HG03439 (cell line): ENCODE measurements at regions not wholly inside any gene's neighbourhood (a gene's known extent, or its start where the extent isn't known, plus 50 kb on each side); places are given as distances from the start of the nearest gene placed in this dataset.

Experiments
- ATAC-seq: cut with Tn5 transposase; IDR thresholded peaks from one replicate; pipeline ENCODE4 v1.9.1; 2021; ENCODE audit warnings: mild to moderate bottlenecking, moderate library complexity; ENCODE audit not compliant: unreplicated experiment

DNA sequence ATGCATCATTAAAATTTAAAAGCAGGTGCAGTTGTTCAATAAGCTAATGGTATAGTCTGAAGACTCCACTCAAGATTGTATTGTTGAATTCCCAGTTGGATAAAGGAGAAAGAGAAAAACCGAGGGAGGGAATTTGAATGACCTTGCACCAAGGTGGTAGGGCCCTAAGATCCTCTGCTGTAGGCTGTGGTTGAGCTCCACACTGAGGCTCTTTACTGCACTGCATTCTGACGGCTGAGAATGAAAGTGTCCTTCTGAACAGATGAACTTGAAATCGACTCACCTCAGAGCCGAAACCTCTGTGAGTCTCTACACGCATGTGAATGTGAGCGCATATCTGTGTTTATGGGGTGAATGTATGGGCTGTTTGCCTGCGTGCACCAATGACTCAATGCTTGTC, 388.9 kb upstream of the DACH1 start:
- ATAC-seq = no peak

DNA sequence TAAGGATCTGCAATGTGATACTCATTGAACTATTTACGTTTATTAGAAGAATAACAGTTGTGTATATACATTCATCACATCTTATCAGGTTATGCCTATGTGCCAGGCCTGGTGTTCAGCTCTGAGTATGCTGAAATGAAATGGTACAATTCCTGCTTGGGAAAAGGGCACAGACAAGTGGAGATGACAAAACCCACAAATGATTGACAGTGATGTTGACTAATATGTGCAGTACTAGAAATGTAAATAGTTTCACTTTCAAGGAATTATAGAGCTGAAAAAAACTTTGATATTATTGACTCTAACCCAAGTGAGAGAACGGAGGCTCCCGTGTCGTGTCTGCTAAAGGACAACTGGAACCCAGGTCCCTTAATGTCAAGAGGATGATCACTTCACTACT, 386.8 kb upstream of the DACH1 start:
- ATAC-seq = no peak

DNA sequence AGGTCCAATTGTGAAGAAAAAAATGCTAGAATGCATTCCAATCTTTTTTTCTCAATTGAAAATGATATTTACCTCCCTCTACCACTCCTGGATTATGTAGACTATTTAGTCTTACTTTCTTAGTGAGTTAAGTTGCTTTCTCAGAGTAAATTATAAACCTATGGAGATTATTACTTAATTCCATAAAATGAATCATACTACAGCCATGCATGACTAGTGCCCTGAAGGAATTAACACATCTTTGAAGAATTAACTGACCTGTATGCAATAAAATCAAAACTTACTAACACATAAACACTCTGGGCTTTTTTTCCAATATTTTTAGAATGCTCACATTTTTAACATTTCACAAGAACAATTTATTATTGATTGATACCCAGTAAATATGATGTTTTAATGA, 379.4 kb upstream of the DACH1 start:
- ATAC-seq = no peak

DNA sequence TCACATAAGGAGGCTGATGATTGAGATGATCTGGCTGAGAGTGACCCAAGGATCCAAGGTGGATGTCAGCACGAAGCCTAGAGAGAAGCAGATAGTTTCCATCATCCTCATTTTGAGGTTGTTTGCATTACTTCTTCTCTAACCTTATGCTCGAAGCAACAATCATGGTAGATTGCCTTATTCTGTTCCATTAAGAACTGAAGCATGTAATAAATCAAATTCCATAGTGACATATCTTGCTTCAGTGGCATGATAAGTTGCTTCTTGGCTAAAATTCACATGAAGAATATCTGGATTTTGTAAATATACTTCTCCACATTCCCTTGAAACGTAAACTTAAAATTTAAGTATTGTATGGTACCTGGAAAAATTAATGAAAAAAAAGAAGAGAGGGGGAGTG, 377.8 kb upstream of the DACH1 start:
- no peak for ATAC-seq

DNA sequence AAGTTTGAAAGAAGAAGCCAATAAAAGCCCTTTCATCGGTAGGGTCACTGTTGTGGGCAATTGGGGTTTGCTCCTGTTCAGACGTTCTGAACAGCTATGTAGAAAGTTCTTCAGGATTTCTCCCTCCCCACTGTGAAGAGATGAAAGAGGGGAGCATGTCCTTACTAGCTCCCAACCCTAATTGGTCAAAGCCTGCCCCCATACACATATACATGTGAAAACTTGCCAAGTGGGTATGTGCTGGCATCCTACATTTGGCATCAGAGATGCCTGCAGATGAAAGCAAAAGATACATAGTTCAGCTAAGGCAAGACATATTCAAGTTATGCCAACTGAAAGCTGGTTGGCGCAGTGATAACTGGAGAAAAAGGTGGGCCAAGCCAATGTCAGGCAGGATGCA, 363.1 kb upstream of the DACH1 start:
- ATAC-seq = no peak

DNA sequence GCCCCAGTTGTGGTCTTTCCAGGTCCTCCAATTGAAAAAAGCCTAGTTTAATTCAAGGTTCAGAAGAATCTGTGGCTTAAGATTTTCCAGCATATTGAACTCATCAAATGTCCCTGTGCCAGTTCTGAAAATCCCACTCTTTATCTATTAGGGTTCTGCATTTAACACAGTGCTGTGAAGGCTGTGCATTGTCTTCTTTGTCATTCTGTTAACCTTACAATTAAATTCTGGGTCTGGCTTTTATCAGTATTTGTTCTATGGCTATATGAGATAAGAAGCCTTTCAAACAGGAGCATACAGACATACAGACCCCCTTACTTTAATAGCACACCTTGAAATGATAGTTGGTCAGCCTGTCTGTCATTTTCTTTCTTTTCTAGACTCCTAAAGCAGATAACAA, 362.1 kb upstream of the DACH1 start:
- ATAC-seq = no peak

DNA sequence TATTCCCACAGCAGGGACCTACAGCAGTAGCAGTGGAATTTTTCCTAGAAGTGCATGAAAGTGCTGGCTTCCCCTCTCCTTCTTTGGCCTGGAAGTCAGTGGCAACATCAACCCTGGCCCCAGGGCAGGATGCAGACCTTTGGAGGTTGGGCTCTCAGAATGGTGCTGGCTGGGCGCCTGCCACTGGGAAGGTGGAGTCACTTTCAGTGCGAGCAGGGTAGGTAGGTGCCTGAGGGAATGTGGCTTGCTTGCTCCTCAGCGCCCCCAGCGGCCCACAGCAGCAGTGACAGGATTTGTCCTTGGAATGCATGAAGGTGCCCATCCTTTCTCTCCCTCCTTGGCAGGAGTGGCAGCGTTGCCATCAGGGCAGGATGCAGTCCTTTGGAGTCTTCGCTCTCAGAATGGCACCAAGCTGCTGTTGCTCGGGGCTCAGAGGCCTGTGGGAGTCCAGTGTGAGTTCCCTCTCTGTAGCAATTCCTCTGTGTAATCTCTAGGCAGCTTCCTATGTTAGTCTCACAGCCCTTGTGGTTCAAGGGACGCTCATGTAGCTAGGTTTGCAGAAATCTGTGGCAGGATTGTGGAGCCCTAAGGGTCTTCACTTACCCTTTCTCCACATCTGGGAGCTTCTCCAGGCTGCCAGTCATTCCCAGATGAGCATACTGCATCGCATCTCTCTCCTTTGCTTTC, 354.4 kb upstream of the DACH1 start:
- ATAC-seq = no peak

DNA sequence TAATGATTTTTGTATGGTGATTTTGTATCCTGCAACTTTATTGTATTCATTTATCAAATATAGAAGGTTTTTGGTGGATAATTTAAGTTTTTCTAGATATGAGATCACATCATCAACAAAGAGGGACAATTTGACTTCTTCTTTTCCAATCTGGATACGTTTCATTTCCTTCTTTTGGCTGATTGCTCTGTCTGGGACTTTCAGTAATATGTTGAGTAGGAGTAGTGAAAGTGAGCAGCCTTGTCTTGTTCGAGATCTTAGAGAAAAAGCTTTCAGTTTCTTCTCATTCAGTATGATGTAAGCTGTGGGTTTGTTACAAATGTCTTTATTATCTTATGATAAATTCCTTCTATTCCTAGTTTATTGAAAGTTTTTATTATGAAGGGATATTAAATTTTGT, 352.0 kb upstream of the DACH1 start:
- peak; percentile 82 for ATAC-seq

DNA sequence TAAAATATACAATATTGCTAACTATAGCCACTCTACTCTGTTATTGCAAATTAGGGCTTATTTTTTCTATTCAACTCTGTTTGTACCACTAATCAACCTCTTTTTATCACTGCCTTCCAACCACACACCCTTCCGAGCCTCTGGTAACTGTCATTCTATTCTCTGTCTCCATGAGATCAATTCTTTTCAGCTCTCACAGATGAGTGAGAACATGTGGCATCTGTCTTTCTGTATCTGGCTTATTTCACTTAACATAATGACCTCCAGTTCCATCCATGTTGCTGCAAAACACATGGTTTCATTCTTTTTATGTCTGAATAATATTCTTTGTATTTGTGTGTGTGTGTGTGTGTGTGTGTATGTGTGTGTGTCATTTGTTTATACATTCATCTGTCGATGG, 350.1 kb upstream of the DACH1 start:
- no peak for ATAC-seq

DNA sequence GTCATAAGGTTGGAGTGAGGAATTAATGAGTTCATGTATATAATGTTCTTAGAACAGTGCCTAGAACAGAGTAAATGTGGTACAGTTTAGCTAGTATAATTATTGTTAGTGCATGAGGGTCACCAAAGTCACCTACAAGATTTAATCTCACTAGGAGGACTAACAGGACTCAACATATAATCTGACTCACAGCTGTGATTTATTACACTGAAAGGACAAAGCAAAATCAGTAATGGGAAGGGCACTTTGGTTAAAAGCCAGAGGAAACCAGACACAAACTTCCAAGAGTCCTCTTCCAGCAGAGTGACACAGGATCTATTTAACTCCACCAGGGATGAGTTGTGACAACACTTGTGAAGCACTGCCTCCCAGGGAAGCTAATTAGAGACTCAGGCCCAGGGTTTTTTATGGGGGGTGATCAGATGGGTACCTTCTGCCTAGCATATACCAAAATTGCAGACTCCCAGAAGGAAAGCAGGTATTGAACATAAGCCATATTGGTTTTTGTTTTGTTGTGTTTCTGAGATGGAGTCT, 341.2 kb upstream of the DACH1 start:
- ATAC-seq = no peak

DNA sequence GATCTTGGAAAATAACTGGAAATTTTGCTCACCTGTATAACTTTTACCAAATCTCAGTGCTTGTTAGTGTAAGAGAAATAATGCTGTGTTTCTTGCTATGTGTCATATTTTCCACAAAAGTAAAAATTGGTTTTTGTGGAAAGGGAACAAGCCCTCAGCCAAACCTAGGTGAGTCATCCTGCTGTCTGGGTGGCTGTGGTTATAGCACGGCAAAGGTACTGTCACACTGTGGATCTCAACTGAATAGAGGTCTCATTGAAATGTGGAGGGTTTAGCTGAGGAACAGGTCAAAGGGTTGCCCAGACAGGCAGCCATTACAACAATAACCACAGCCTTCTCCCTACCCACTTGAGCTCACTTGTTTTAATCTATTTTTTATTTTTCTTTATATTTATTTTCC, 338.8 kb upstream of the DACH1 start:
- ATAC-seq = no peak

DNA sequence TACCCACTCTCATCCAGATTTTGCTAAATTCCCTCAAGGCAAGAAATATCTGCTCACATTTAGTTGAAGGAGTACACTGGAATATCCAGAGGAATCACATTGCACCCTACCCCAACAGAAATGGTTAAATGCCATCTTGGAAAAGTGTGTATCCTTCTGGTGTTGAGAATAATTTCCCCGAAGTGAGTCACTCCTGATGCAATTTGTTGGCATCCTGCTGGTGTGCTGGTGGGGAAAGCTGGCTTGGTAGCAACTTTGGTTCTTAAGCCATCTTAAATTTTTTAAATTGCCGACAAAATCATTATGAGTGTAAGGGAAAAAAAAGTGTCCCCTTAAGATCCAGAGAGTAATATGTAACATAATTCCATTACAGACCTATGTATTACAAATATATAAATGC, 337.3 kb upstream of the DACH1 start:
- no peak for ATAC-seq

DNA sequence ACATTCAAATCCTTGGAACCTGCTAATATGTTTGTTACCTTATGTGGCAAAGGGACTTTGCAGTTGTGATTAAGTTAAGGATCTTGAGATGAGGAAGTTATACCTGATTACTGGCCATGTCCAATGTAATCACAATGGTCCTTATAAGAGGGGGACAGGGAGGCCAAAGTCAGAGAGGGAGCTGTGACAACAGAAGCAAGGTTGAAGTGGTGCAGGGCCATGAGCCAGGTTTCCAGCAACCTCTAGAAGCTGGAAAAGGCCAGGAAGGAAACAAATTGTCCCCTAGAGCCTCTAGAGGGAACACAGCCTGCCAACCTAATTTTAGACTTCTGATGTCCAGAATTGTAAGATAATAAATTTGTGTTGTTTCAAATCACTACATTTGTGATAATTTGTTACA, 334.7 kb upstream of the DACH1 start:
- ATAC-seq = no peak

DNA sequence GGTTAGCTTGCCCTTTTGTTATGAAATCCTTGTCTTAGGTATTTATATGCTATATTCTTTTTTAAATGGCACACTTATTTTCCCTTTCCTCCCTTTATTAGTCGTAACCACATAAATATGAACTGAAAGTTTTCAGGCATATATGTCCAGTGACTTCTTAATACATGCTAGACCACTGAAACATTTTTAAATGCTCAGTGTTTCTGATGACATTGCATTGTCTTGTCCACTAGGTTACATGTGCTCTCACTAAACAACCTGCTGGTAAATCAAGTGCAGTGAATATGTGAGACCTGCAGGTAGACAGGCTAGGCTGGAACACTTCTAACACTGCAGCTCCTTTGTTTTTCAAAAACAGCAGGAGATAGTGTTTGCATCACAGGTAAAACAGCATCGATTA, 332.6 kb upstream of the DACH1 start:
- no peak for ATAC-seq

DNA sequence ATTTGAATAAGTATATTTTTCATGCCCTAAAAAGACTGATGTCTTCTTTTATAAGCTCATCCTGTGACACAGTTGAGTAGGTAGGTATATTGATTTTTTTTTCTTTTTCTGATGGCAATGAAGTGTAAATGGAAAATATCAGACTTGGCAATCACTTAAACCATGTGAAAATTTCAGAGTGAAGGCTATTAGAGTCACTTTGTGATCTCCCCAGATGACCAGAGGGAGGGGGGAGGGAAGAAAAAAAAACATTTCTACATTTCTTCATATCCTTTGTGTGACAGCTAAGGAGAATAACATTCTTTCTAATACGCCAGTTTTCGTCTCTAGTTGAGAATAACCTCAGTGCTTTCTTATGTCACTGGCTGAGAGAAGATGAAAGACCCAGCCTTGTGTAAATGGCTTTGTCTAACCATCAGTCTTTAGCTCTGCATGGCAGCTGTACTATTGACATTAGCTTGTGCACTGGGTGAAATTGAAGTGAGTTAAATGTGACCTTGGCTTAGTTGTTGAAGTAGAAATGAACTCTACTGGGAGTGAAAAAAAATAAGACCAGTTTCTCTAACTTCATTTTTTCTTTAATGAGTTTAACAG, 332.1 kb upstream of the DACH1 start:
- no peak for ATAC-seq

DNA sequence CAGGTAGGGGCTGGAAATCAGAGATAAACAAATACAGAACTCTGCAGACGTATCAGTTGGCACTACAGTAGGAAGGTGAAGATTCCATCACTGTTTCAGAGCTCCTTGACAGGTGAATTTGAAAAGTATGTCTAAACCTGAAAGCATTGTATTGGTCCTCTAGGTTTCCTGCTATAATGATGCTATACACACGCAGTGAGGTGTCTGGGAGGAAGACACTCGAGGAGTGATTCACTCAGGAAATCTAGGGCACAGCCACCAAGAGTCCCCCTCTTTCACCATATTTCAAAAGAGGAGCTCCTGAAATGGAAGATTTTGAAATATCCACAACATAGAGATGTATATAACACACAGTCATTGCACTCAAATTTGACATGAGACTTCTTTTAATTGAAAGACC, 331.0 kb upstream of the DACH1 start:
- no peak for ATAC-seq

DNA sequence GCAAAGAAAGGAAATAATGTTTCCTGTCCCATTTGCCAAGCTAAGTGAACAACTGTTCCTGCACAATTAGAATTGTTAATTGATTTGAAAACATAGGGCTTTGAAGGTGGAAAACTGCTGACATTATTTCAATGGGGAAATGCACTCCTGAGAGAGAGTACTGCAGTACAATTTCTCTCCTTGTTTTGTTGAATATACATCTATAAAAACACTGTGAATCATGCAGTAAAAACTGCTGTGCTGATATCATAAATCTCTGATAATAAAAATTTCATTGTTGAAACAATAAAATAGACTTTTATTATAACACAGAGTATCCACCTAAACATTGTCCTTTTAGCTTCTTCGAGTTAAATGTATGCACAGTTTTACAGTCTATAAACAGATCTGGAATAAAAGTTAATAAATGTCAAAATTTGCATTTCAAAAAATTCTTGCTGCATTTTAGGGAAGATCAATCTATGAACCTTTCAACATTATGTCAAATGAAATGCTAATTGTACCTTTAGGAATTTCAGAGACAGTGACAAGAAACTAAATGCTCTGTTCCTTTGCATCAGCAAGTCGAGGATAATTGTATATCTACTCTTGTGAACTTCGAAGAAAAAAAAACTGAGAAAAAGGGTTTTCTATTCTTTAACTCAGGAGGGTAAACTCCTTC, 328.2 kb upstream of the DACH1 start:
- ATAC-seq = no peak

DNA sequence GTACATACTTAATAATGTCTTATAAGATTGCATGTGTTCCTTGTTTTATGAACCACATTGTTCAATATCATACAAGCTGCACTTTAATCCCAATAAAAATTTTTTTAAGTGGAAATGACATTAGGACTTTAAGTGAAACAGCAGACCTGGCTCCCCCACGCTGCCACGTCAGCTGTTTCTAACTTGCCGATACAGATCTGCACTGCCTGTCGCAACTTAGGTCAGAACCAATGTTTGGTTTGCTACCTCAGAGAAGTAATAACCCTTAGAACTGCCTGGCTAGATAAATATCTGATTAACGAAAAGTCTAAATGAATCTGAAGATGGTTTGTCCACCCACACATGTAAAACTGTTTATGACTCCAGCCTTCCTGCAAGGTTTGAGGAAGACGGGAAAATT, 327.5 kb upstream of the DACH1 start:
- no peak for ATAC-seq

DNA sequence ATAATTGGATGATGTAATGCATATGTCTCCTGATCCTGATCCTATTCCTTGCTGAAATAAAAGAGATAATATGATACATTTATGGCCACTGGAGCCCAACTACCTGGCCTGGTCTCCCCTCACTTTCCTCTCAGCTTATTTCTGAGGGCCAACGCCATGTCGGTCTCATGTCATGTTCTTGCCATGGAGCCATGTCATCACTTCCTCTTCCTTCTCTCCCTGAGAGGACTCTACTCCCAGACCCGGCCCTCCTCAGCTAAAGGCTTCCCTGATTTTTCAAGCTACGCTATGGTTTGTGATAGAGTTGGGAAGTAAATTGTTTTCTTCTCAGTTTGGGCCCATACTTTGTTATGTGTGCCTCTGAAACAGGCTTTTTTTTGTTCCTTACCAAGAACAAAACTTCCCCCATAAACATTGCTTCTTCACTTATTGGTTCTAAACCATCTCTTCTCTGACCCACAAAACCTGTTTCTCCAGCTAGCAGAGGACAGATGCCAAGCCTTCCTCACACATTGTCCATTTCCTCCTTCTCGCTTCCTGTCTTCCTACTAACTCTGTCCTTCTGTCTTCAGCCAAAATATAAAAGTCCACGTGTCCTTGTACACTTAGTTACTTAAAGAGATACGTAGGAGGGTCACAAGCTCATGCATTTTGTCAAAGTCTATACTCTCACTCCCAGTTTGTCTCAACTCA, 319.9 kb upstream of the DACH1 start:
- no peak for ATAC-seq

DNA sequence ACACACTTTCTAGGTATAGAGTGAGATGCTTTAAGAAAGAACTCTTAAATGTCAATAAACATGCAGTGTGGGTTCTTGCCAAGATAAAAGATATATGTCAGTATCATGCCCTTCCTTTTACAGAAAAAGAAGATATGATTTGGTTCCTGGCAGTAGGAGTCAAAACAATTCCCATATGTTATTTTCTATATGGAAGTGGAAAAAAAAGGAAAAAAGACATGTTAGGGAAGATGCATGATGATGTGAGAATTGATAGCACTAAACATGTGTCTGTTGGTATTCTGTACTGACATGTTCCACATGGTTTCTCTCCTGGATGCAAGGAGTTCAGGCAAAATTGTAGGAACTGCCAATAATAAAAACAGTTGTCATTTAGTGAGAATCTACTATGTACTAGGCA, 318.8 kb upstream of the DACH1 start:
- no peak for ATAC-seq

DNA sequence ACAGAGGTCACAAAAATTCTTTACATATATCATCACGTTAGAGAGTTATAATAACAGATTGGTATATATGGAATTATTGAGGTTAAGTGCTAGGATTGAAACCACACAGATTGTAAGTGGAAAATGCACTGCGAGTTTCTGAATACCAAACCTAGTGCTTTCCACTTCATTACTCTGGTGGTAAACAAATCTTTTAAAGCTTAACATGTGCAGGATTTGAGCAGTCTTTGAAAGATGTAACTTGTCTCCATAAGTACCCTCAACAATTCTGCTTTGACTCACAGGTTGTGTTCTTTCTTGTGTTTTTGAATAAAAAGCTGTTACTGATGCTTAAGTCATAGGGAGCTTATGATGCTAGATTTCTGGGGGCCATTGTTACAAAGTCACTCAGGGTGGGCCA, 314.7 kb upstream of the DACH1 start:
- no peak for ATAC-seq
